ENCODE measurements at regions not wholly inside any gene's neighbourhood (a gene's known extent, or its start where the extent isn't known, plus 50 kb on each side); places are given as distances from the start of the nearest gene placed in this dataset.

DNA sequence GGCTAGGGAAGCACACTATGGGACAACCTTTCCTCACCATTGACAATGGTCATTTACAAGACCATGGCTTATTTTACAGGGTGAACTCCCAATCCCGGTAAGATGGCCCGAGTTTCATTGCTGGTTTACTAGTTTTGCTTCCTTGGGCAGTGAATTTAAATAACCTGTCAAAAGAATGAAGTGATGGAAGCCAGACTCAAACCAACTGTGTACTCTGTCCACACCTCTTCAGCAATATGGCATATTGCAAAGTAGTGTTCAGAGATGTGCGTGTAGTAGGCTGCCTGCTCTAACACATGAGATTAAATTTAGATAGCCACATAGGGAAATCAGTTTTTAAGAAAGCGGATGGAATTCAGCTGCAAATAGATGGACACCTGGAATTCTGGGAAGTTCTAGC, 58.4 kb upstream of the USPL1 start:
- no peaks in the 10 kb centered on the region for H3K36me3 Mint-ChIP-seq
- DNase-seq (ENCODE audit: low spot score), result no peak

DNA sequence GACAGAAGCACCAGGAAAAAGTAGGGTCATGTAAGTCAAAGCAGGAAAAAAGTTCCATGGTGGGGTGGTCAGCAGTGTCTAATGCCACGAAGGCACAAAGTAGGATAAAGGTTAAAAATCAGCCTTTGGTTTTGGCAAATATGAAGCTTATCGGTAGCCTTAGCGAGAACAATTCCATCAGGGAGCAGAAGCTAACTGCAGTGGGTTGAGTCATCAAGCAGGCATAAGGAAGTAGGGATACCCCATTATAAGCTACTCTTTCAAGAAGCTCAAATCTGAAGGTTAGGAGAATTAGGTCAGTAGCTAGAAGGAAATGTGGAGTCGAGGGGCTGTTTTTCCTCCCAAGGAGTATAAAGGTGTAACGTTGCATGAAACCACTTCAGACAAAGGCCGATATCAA, 57.5 kb upstream of the USPL1 start:
- Histone ChIP-seq H3K27ac (no peak overlapping the region), H3K9ac (no peak overlapping the region), H4K20me1 (ENCODE audit: low read depth) (no peaks in the 10 kb centered on the region), H3K27me3 (no peaks in the 10 kb centered on the region), H3K4me3 (no peak overlapping the region), H3K9me3 (ENCODE audit: low read depth) (no peaks in the 10 kb centered on the region), H3K79me2 (ENCODE audit: low read depth) (no peaks in the 10 kb centered on the region), H3F3A (ENCODE audit: low read depth) (no peaks in the 10 kb centered on the region), H3K4me2 (no peak overlapping the region), H2AFZ (replicated peaks) (no peak overlapping the region), H3K4me1 (no peaks in the 10 kb centered on the region), H3K36me3 (no peaks in the 10 kb centered on the region)
- Mint-ChIP-seq H3K4me1 (no peaks in the 10 kb centered on the region), H3K9me3 (no peaks in the 10 kb centered on the region), H3K36me3 (no peaks in the 10 kb centered on the region), H3K4me3 (no peak overlapping the region), H3K27me3 (ENCODE audit: insufficient read depth, low read depth) (no peaks in the 10 kb centered on the region), H3K27ac (no peak overlapping the region)
- TF ChIP-seq EZH2 (IDR thresholded peaks at IDR 0.05), result no peak
- TF ChIP-seq, protein P1, sequence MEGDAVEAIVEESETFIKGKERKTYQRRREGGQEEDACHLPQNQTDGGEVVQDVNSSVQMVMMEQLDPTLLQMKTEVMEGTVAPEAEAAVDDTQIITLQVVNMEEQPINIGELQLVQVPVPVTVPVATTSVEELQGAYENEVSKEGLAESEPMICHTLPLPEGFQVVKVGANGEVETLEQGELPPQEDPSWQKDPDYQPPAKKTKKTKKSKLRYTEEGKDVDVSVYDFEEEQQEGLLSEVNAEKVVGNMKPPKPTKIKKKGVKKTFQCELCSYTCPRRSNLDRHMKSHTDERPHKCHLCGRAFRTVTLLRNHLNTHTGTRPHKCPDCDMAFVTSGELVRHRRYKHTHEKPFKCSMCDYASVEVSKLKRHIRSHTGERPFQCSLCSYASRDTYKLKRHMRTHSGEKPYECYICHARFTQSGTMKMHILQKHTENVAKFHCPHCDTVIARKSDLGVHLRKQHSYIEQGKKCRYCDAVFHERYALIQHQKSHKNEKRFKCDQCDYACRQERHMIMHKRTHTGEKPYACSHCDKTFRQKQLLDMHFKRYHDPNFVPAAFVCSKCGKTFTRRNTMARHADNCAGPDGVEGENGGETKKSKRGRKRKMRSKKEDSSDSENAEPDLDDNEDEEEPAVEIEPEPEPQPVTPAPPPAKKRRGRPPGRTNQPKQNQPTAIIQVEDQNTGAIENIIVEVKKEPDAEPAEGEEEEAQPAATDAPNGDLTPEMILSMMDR (IDR thresholded peaks at IDR 0.05), result no peak
- DNase-seq (ENCODE audit: low spot score), result no peak

More for the DNA sequence above, 58.4 kb upstream of the USPL1 start:
- Mint-ChIP-seq H3K4me3 (no peak overlapping the region), H3K27ac (no peak overlapping the region), H3K9me3 (no peaks in the 10 kb centered on the region), H3K27me3 (ENCODE audit: insufficient read depth, low read depth) (no peaks in the 10 kb centered on the region), H3K4me1 (no peaks in the 10 kb centered on the region)
- no peaks in the 10 kb centered on the region for H3K4me1 ChIP-seq
- no peaks in the 10 kb centered on the region for H3K36me3 ChIP-seq
- H3K9me3 ChIP-seq (ENCODE audit: low read depth), result no peaks in the 10 kb centered on the region
- H3K4me3 ChIP-seq, result no peak overlapping the region
- no peaks in the 10 kb centered on the region for H4K20me1 ChIP-seq (ENCODE audit: low read depth)
- H3F3A ChIP-seq (ENCODE audit: low read depth), result no peaks in the 10 kb centered on the region
- no peaks in the 10 kb centered on the region for H3K79me2 ChIP-seq (ENCODE audit: low read depth)
- no peak overlapping the region for H3K4me2 ChIP-seq
- H3K9ac ChIP-seq, result no peak overlapping the region
- no peak overlapping the region for H2AFZ ChIP-seq (replicated peaks)
- H3K27me3 ChIP-seq, result no peaks in the 10 kb centered on the region
- no peak overlapping the region for H3K27ac ChIP-seq
- TF ChIP-seq, protein P1 (IDR thresholded peaks at IDR 0.05), result no peak
- TF ChIP-seq EZH2phosphoT487 (IDR thresholded peaks at IDR 0.05) (no peak), EZH2 (IDR thresholded peaks at IDR 0.05) (no peak)

DNA sequence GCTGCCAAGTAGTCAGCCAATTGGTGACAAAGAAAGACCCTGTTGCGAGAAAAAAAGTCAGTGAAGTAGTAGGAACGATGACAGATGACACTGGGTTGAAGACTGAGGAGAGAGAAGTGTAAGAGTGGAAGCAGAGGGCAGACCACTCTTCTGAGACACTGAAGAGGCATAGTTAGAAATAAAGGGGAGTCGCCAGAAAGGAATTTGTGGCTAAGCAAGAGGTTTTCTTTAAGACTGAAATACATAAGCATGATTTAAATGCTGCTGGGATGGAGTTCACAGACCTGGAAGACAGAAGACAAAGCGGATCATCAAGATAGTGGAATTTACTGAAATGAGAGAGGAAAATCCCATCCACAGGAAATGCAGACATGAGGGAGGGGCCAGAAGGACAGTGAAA, 56.2 kb upstream of the USPL1 start:
- no peak overlapping the region for H3K4me2 ChIP-seq
- no peaks in the 10 kb centered on the region for H3K27me3 Mint-ChIP-seq (ENCODE audit: insufficient read depth, low read depth)
- H3K27ac Mint-ChIP-seq, result no peak overlapping the region
- no peaks in the 10 kb centered on the region for H4K20me1 ChIP-seq (ENCODE audit: low read depth)
- H3F3A ChIP-seq (ENCODE audit: low read depth), result no peaks in the 10 kb centered on the region
- no peaks in the 10 kb centered on the region for H3K4me1 Mint-ChIP-seq
- no peaks in the 10 kb centered on the region for H3K79me2 ChIP-seq (ENCODE audit: low read depth)
- H3K9me3 ChIP-seq (ENCODE audit: low read depth), result no peaks in the 10 kb centered on the region
- H3K4me1 ChIP-seq, result no peaks in the 10 kb centered on the region
- no peak for DNase-seq (ENCODE audit: low spot score)
- no peak overlapping the region for H3K9ac ChIP-seq
- no peaks in the 10 kb centered on the region for H3K9me3 Mint-ChIP-seq
- H3K36me3 Mint-ChIP-seq, result no peaks in the 10 kb centered on the region
- H3K27me3 ChIP-seq, result no peaks in the 10 kb centered on the region
- TF ChIP-seq EZH2phosphoT487 (IDR thresholded peaks at IDR 0.05) (no peak), EZH2 (IDR thresholded peaks at IDR 0.05) (no peak)
- TF ChIP-seq, protein P1 (IDR thresholded peaks at IDR 0.05), result no peak
- H3K4me3 ChIP-seq, result no peak overlapping the region
- no peak overlapping the region for H3K27ac ChIP-seq
- H3K36me3 ChIP-seq, result no peaks in the 10 kb centered on the region
- no peak overlapping the region for H3K4me3 Mint-ChIP-seq
- H2AFZ ChIP-seq (replicated peaks), result no peak overlapping the region

DNA sequence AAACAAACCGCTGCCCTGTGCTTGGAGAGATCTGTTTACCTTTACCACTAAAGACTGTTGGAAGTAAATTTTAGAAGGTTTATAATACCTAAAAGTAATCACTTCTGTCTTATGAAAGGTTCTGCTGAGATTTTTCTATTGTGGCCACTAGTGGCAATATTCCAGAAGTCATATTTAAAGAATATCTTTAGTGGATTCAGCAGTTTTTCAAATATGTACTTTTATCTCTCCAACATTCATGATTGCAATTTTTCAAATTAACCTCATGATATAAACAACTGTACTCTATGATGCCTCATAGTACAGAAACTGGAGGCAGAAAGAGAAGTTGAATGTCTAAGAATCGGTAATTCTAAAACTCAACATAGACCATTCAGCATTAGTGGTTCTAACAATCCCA, 53.2 kb upstream of the USPL1 start:
- Histone ChIP-seq H3K4me2 (no peak overlapping the region), H3K9ac (no peak overlapping the region), H2AFZ (replicated peaks) (no peak overlapping the region), H3K79me2 (ENCODE audit: low read depth) (no peaks in the 10 kb centered on the region), H3F3A (ENCODE audit: low read depth) (no peaks in the 10 kb centered on the region), H3K27me3 (no peaks in the 10 kb centered on the region), H3K4me3 (no peak overlapping the region), H3K9me3 (ENCODE audit: low read depth) (no peaks in the 10 kb centered on the region), H3K27ac (no peak overlapping the region), H3K36me3 (no peaks in the 10 kb centered on the region), H3K4me1 (no peaks in the 10 kb centered on the region), H4K20me1 (ENCODE audit: low read depth) (no peaks in the 10 kb centered on the region)
- Mint-ChIP-seq H3K36me3 (no peaks in the 10 kb centered on the region), H3K27me3 (ENCODE audit: insufficient read depth, low read depth) (no peaks in the 10 kb centered on the region), H3K9me3 (no peaks in the 10 kb centered on the region), H3K4me3 (no peak overlapping the region), H3K27ac (no peak overlapping the region), H3K4me1 (peaks cover under 1% of the 10 kb centered on the region)
- DNase-seq (ENCODE audit: low spot score), result no peak
- TF ChIP-seq EZH2phosphoT487 (IDR thresholded peaks at IDR 0.05) (no peak), EZH2 (IDR thresholded peaks at IDR 0.05) (no peak)
- TF ChIP-seq, protein P1 (IDR thresholded peaks at IDR 0.05), result no peak

Measured in neural progenitor cell (in vitro differentiated cells).